ENCODE measurements at regions not wholly inside any gene's neighbourhood (a gene's known extent, or its start where the extent isn't known, plus 50 kb on each side); places are given as distances from the start of the nearest gene placed in this dataset.
"Not testable (repeated sequence)": the region's sequence is repeated elsewhere in the genome, so short reads cannot be mapped to it uniquely, and the experiment has no call there.

DNA sequence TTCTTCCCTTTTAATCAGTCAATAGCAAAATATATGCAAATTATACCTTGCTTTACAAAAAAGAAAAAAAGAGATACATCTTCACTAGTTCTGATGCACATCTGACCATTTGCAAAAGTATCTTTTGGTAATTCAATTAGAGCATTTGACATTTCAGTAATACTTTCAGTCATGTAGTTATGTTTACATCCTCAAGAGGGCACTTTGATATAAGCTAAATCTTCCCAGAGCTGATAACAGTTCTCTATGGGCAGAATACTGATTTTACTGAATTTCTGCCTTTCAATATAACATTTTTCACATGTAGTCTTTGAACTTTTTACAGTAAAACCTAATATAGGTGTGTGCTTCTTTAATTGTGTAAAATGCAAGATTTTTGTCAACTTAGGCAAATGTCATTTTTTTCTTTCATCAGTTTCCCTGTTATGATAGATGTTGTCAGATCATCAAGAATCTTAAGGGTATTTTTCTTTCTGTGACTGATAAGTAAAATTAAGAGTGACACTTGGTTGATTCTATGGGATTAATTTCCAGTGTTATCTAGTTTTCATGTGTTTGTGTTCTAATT is 703.5 kb upstream of the SEMA3D start:
- DNase-seq (ENCODE audit: low spot score), result no peak

GRCh38 chr7:85887133-85887532 is 700.3 kb upstream of the SEMA3D start:
- DNase-seq (ENCODE audit: low spot score), result no peak

- no peak for DNase-seq (ENCODE audit: low spot score)
Observed at GRCh38 chr7:85882335-85882734, 695.5 kb upstream of the SEMA3D start.

GRCh38 chr7:85875398-85875797 is 688.5 kb upstream of the SEMA3D start:
- DNase-seq (ENCODE audit: low spot score), result no peak

- DNase-seq (ENCODE audit: low spot score), result no peak
Observed at GRCh38 chr7:85866540-85866939, 679.7 kb upstream of the SEMA3D start.

- DNase-seq (ENCODE audit: low spot score), result no peak
Observed at GRCh38 chr7:85851571-85852193, 664.8 kb upstream of the SEMA3D start.

DNA sequence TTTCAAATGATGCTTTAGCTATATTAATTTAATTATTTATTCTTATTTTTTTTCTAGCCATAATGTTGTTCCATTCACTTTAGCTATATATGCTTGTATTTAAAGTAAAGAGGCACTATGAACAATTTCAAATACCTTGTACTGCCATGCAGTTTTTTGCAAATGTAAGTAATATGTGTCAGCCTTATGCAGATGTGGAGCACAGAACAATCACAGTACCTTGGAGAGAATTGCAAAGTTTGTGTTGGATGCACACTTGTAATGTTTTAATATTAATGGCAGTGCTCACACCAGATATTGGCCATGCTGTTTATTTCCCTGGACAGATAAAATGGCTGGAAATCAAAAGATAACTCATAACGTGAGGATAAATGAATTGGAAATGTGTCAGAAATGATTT is 663.5 kb upstream of the SEMA3D start:
- no peak for DNase-seq (ENCODE audit: low spot score)

DNA sequence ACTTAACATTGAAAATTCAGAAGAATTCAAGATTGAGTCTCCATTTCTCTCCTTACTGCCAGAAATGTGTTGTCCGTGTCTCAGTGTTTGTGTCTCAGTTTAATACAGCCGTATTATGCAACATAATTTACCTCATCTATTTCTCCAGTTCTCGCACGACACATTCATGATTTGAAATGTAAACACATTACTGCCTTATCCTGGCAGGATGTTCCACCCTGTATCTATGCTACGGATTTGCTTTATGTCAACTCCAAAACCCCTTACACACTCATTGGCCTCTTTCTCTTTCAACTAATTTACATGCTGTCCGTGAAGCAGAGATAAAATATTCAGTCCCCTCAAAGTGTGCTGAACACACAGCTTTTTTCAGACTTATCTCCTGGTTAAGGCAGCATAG is 653.7 kb upstream of the SEMA3D start:
- no peak for DNase-seq (ENCODE audit: low spot score)

DNA sequence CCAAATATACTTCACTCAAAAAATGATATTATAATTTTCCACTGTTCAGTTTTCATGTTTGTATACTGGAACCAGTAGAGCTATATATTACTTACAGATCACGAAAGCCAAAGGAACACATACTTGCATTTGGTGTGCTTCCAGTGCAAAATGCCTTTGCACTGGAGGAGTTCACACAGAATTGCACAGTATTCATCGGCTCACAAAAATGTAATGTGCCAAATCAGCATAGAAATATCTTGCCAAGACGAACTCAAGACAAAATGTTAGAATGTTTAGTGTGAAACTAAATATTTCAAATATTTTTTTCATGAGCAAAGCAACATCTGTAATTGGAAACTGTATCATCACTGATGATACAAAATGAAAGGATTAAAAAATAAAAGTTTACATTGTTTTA is 646.2 kb upstream of the SEMA3D start:
- DNase-seq (ENCODE audit: low spot score), result no peak

- DNase-seq (ENCODE audit: low spot score), result no peak
Observed at GRCh38 chr7:85830982-85831381, 644.1 kb upstream of the SEMA3D start.

GRCh38 chr7:85829817-85830432 is 643.1 kb upstream of the SEMA3D start:
- DNase-seq (ENCODE audit: low spot score), result no peak

DNA sequence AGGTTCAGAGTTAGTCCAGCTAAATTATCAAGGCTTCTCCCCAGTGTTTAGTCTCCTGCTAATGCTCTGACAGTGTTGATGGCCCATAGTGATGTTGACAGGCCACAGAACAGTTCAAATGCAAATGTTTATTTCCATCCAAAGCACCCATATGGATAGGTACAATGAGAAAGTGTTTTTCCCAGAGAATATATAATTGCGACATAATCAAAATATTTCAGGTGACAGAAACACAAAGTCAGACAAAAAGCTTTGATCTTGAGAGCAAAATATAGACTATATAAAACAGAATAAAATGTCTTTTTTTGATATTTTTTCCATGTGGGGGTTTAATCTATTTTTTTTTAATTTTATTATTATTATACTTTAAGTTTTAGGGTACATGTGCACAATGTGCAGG is 642.3 kb upstream of the SEMA3D start:
- no peak for DNase-seq (ENCODE audit: low spot score)

- DNase-seq (ENCODE audit: low spot score), result no peak
Observed at GRCh38 chr7:85828614-85829013, 641.8 kb upstream of the SEMA3D start.

- DNase-seq (ENCODE audit: low spot score), result no peak
Observed at GRCh38 chr7:85823396-85824080, 636.7 kb upstream of the SEMA3D start.

- no peak for DNase-seq (ENCODE audit: low spot score)
Observed at GRCh38 chr7:85821926-85822325, 635.1 kb upstream of the SEMA3D start.

DNA sequence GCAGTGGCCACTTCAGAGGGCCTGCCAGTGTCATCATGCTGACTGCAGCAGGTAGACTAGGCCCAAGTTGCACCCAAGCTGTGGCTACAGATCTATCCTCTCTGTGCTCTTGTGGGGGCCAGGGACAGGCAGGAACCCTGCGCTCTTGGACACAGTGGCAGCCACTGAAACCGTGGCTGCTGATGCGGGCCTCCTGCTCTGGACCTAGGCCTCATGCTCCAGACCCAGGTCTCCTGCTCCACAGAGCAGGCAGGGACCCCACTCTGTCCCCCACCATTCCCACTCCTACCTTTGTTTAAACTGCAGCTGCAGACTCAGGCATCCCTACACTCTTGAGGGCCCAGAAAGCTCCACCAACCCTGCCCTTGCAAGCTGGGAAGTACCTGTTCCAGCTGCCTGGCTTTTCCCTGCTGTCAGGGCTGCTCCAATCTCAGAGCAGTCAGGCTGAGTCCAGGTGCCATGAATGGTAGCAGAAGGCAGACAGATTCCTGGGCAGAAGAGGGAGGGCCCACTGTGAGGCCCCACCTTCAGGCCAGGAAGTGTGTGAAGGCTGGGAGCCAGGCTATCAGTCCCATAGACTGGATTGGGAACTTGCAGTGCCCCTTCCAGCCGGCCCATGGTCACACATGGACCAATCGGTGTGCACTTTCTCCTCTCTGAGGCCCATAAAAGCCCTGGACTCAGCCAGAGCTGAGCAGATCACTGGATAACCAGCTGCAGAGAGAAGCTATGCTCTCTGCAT is 634.0 kb upstream of the SEMA3D start:
- DNase-seq (ENCODE audit: low spot score), result no peak

DNA sequence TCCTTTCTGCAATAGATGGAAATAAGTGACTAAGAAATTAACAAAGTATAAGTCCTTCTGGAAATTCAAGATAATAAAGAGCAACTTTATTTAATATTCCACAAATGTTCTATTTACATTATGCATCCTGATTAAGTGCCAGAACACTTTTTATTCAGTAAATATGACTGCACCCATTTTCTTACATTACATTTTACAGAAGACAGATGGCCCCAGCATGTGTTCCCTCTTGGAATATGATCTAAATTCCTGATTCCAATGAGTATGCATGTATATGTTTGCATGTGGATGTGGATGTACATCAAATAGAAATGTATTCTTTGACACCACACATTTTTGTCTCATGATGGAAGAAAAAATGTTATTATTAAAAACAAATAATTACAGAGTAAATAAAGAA is 628.7 kb upstream of the SEMA3D start:
- no peak for DNase-seq (ENCODE audit: low spot score)

DNA sequence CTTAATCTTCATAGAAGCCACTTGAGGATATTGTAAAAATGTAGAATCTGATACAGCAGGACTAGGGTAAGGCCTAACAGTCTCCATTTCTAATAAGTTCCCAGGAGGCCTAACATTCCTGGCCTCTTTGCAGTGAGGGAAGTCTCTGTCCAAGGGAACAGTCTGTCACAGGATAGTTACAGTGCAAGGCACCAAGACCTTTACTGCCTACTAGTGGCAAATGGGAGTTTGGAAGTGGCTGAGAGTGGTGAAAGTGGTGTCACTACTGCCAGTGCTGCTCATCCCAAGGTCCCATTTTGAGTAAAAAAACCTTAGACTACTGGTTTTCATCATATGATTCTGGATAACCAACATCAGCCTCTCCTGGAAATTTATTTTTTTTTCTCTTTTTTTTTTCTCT is 619.5 kb upstream of the SEMA3D start:
- DNase-seq (ENCODE audit: low spot score), result no peak

GRCh38 chr7:85805656-85806055 is 618.8 kb upstream of the SEMA3D start:
- DNase-seq (ENCODE audit: low spot score), result no peak

GRCh38 chr7:85805249-85805648 is 618.4 kb upstream of the SEMA3D start:
- no peak for DNase-seq (ENCODE audit: low spot score)

- DNase-seq (ENCODE audit: low spot score), result no peak
Observed at GRCh38 chr7:85802211-85802610, 615.4 kb upstream of the SEMA3D start.

DNA sequence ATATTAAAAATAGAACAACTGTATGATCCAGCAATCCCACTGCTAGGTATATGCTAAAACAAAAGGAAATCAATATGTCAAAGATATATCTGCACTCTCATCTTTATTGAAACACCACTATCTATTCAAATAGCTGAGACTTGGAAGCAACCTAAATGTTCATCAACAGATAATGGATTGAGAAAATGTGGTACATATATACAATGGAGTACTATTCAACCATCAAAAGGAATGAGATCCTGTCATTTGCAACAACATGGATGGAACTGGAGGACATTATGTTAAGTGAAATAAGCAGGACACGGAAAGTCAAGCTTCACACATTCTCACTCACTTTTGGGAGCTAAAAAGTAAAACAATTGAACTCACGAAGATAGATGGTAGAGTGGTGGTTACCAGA is 610.1 kb upstream of the SEMA3D start:
- no peak for DNase-seq (ENCODE audit: low spot score)

- DNase-seq (ENCODE audit: low spot score), result not testable (repeated sequence)
Observed at GRCh38 chr7:85791098-85791497, 604.2 kb upstream of the SEMA3D start.
